ENCODE measurements at regions not wholly inside any gene's neighbourhood (a gene's known extent, or its start where the extent isn't known, plus 50 kb on each side); places are given as distances from the start of the nearest gene placed in this dataset.
"Not testable (repeated sequence)": the region's sequence is repeated elsewhere in the genome, so short reads cannot be mapped to it uniquely, and the experiment has no call there.

- not testable (repeated sequence) for DNase-seq (ENCODE audit: extremely low read depth, low read depth); H3K4me3 ChIP-seq (replicated peaks; ENCODE audit: low read depth, low read length)
Observed at GRCh38 chr15:20473465-20473864, 68.1 kb downstream of the GOLGA6L6 start.

- not testable (repeated sequence) for H3K4me3 ChIP-seq (replicated peaks; ENCODE audit: low read depth, low read length); DNase-seq (ENCODE audit: extremely low read depth, low read depth)
Observed at GRCh38 chr15:20472983-20473382, 68.6 kb downstream of the GOLGA6L6 start.

DNA sequence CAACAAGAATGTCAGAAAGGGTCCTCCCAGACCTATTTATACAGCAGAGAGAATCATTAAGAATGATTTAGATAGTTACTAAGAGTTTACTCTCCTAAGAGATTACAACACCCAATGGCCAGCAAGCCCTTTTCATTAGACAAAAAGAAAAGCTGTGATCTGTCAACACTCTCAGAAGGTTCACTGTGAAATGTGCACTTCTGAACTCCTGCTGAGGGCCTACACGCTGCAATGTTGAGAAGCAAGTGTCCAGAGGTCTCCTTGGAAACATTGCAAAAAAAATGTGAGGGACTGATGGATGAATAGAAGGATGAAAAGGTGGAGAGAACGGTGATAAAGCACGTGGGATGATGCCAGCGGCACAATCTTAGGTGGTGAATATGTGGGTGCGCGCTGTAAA, 70.8 kb downstream of the GOLGA6L6 start:
- DNase-seq (ENCODE audit: extremely low read depth, low read depth); H3K4me3 ChIP-seq (replicated peaks; ENCODE audit: low read depth, low read length): not testable (repeated sequence)

- H3K4me3 ChIP-seq (replicated peaks; ENCODE audit: low read depth, low read length); DNase-seq (ENCODE audit: extremely low read depth, low read depth): not testable (repeated sequence)
Observed at GRCh38 chr15:20441138-20441537, 100.5 kb downstream of the GOLGA6L6 start.

DNA sequence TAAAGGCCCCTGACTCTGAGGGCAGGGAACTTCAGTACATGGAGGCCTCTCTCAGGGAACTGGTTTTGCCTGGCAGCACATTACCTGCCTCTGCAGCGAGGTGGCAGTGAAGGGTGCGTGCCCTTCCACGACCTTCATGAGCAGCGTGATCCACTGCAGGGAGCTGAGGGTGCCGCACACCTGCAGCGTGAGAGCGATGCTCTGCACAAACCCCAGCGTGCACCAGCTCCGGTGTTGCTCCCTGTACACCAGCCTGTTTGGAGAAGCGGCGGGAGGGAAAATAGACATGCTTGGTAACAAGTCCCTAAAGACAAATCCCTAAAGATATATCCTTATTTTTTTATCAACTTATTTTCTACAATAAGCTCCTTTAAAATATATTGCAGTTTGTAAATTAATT, 101.2 kb downstream of the GOLGA6L6 start:
- not testable (repeated sequence) for DNase-seq (ENCODE audit: extremely low read depth, low read depth); H3K4me3 ChIP-seq (replicated peaks; ENCODE audit: low read depth, low read length)

DNA sequence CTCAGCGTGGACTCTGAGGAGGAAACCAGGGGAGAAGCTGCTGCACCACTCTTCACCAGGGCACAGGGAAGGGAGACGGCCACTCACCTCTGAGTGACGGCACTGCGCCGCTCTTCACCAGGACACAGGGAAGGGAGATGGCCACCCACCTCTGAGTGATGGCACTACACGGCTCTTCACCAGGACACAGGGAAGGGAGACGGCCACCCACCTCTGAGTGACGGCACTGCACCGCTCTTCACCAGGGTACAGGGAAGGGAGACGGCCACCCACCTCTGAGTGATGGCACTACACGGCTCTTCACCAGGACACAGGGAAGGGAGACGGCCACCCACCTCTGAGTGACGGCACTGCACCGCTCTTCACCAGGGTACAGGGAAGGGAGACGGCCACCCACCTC, 102.5 kb downstream of the GOLGA6L6 start:
- H3K4me3 ChIP-seq (replicated peaks; ENCODE audit: low read depth, low read length); DNase-seq (ENCODE audit: extremely low read depth, low read depth): not testable (repeated sequence)

DNA sequence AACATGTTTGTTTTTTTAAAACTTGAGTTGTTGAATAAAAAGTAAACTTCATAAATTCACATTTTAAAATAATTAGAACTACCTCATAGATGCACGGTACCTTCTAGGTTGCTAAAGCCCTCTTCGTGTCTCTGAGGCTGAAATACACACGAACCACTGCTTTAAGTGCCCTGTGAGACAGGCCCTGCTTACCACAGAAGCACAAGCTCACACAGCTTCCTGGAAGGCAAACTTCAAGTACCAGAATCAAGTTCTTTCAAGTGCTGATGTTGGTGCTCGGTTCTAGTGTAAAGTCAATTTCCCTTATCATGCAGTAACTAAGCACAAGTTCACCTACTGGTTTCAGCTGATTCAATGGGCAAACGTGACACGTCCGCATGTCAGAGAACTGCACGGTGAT, 103.3 kb downstream of the GOLGA6L6 start:
- not testable (repeated sequence) for H3K4me3 ChIP-seq (replicated peaks; ENCODE audit: low read depth, low read length)

GRCh38 chr15:20433468-20433867, 108.1 kb downstream of the GOLGA6L6 start:
- H3K4me3 ChIP-seq (replicated peaks; ENCODE audit: low read depth, low read length); DNase-seq (ENCODE audit: extremely low read depth, low read depth): not testable (repeated sequence)

More for the DNA sequence above, 103.3 kb downstream of the GOLGA6L6 start:
- not testable (repeated sequence) for DNase-seq (ENCODE audit: extremely low read depth, low read depth)

GRCh38 chr15:20430495-20430894, 111.1 kb downstream of the GOLGA6L6 start:
- not testable (repeated sequence) for H3K4me3 ChIP-seq (replicated peaks; ENCODE audit: low read depth, low read length); DNase-seq (ENCODE audit: extremely low read depth, low read depth)

DNA sequence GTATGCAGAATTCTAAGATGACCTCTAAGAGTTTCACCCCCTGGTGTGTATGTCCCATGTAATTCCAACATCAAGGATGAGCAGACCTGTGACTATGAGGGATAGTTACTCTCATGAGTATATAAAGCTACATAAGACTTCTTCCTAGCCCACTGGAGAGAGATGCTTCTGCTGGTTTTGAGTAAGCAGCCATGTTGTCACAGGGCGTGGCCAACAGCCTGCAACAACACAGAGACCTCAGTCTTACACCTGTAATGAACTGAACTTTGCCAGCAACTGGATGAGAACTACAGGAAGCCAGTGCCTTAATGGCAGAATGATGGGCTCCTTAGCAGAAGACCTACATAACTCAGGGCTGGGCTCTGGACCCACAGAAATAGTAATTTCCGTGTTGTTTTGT, 120.9 kb downstream of the GOLGA6L6 start:
- H3K4me3 ChIP-seq (replicated peaks; ENCODE audit: low read depth, low read length); DNase-seq (ENCODE audit: extremely low read depth, low read depth): not testable (repeated sequence)

DNA sequence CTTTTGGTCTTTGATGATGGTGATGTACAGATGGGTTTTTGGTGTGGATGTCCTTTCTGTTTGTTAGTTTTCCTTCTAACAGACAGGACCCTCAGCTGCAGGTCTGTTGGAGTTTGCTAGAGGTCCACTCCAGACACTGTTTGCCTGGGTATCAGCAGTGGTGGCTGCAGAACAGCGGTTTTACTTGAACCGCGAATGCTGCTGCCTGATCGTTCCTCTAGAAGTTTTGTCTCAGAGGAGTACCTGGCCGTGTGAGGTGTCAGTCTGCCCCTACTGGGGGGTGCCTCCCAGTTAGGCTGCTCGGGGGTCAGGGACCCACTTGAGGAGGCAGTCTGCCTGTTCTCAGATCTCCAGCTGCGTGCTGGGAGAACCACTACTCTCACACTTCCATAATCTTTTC, 125.0 kb downstream of the GOLGA6L6 start:
- DNase-seq (ENCODE audit: extremely low read depth, low read depth); H3K4me3 ChIP-seq (replicated peaks; ENCODE audit: low read depth, low read length): not testable (repeated sequence)

GRCh38 chr15:20409667-20410198, 131.9 kb downstream of the GOLGA6L6 start:
- not testable (repeated sequence) for H3K4me3 ChIP-seq (replicated peaks; ENCODE audit: low read depth, low read length); DNase-seq (ENCODE audit: extremely low read depth, low read depth)

DNA sequence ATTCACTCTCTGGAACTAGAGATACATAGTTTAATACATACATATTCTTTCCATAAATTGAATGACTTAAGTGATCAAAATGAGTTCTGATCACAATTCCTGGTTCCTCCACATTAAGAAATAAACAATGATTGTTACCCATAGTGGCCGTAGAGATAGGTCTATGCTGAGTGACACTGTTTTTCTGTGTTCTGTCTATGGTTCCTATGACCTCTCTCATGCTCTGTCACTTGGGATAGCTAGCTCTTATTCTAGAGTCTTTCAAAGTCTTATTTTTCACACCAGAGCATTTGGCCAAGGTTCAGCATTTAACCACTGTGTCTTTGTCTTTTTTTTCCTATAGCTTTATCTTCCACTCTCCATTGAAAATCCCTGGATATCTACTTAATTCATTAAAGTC, 132.4 kb downstream of the GOLGA6L6 start:
- TF ChIP-seq, protein P1, sequence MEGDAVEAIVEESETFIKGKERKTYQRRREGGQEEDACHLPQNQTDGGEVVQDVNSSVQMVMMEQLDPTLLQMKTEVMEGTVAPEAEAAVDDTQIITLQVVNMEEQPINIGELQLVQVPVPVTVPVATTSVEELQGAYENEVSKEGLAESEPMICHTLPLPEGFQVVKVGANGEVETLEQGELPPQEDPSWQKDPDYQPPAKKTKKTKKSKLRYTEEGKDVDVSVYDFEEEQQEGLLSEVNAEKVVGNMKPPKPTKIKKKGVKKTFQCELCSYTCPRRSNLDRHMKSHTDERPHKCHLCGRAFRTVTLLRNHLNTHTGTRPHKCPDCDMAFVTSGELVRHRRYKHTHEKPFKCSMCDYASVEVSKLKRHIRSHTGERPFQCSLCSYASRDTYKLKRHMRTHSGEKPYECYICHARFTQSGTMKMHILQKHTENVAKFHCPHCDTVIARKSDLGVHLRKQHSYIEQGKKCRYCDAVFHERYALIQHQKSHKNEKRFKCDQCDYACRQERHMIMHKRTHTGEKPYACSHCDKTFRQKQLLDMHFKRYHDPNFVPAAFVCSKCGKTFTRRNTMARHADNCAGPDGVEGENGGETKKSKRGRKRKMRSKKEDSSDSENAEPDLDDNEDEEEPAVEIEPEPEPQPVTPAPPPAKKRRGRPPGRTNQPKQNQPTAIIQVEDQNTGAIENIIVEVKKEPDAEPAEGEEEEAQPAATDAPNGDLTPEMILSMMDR (IDR thresholded peaks at IDR 0.05; ENCODE audit: low read depth, low read length, missing control alignments), result no peak
- no peak for DNase-seq (ENCODE audit: extremely low read depth, low read depth)
- no peak overlapping the region for H3K4me3 ChIP-seq (replicated peaks; ENCODE audit: low read depth, low read length)

- H3K4me3 ChIP-seq (replicated peaks; ENCODE audit: low read depth, low read length), result no peak overlapping the region
- TF ChIP-seq, protein P1 (IDR thresholded peaks at IDR 0.05; ENCODE audit: low read depth, low read length, missing control alignments), result no peak
- DNase-seq (ENCODE audit: extremely low read depth, low read depth), result no peak
Observed at GRCh38 chr15:20407553-20407952, 134.0 kb downstream of the GOLGA6L6 start.

- DNase-seq (ENCODE audit: extremely low read depth, low read depth); H3K4me3 ChIP-seq (replicated peaks; ENCODE audit: low read depth, low read length): not testable (repeated sequence)
Observed at GRCh38 chr15:20404571-20404970, 137.0 kb downstream of the GOLGA6L6 start.

DNA sequence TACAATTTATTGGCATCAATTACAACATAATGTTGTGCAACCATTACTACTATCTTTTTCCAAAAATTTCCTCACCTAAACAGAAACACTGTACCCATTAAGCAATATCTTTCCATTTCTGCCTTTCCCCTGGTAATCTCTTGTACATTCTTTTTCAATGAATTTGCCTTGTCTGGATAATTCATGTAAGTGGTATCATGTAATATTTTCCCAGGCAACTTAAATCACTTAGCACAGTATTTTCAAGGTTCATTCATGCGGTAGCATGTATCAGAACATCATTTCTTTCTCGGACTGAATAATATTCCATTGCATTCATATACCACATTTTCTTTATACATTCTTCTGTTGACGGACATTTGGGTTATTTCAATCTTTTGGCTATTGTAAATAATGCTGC, 139.0 kb downstream of the GOLGA6L6 start:
- H3K4me3 ChIP-seq (replicated peaks; ENCODE audit: low read depth, low read length); DNase-seq (ENCODE audit: extremely low read depth, low read depth): not testable (repeated sequence)

GRCh38 chr15:20401058-20401457, 140.5 kb downstream of the GOLGA6L6 start:
- DNase-seq (ENCODE audit: extremely low read depth, low read depth), result not testable (repeated sequence)

More at GRCh38 chr15:20401058-20401457, 140.5 kb downstream of the GOLGA6L6 start:
- H3K4me3 ChIP-seq (replicated peaks; ENCODE audit: low read depth, low read length), result not testable (repeated sequence)

Measured in HFF-Myc (cell line).